Liver (tissue), 8 donors: ENCODE measurements at regions not wholly inside any gene's neighbourhood (a gene's known extent, or its start where the extent isn't known, plus 50 kb on each side); places are given as distances from the start of the nearest gene placed in this dataset.

Experiments used
- DNase-seq: peaks from one replicate; pipeline ENCODE4 v3.0.0-alpha.2; 2017; ENCODE audit warnings: low spot score
- H3K27ac ChIP-seq, 2 donors: one replicate each; pipeline ENCODE4 v1.7.0; 2013; ENCODE audit warnings: inconsistent platforms in 2 of 2, low read length in 2 of 2, control low read depth in 1 of 2, low read depth in 1 of 2, mild to moderate bottlenecking in 1 of 2
- H3K27me3 ChIP-seq, 4 donors: one replicate each; pipeline versions ENCODE4 v1.6.1 to v1.7.0; 2013; ENCODE audit warnings: low read length in 3 of 4, inconsistent platforms in 1 of 4, mild to moderate bottlenecking in 1 of 4, moderate library complexity in 1 of 4; ENCODE audit not compliant: control insufficient read depth in 4 of 4, insufficient read depth in 4 of 4
- H3K36me3 ChIP-seq, 4 donors: one replicate each; pipeline versions ENCODE4 v1.6.1 to v1.7.0; 2013; ENCODE audit warnings: low read length in 3 of 4, mild to moderate bottlenecking in 3 of 4, low read depth in 1 of 4, moderate library complexity in 1 of 4; ENCODE audit not compliant: control insufficient read depth in 4 of 4, insufficient read depth in 3 of 4
- H3K4me1 ChIP-seq, 4 donors: one replicate each; pipeline versions ENCODE4 v1.6.1 to v1.7.0; 2013; ENCODE audit warnings: low read length in 3 of 4, mild to moderate bottlenecking in 3 of 4, moderate library complexity in 1 of 4; ENCODE audit not compliant: control insufficient read depth in 4 of 4, insufficient read depth in 4 of 4
- H3K4me3 ChIP-seq, 3 donors: one replicate each; pipeline versions ENCODE4 v1.6.1 to v1.7.0; 2013; ENCODE audit warnings: low read length in 3 of 3, control low read depth in 1 of 3, low read depth in 1 of 3, mild to moderate bottlenecking in 1 of 3
- H3K9ac ChIP-seq, 2 donors: one replicate each; pipeline ENCODE4 v1.7.0; 2013; ENCODE audit warnings: low read length in 2 of 2, mild to moderate bottlenecking in 2 of 2, moderate library complexity in 2 of 2, control low read depth in 1 of 2, low read depth in 1 of 2
- H3K9me3 ChIP-seq, 4 donors: one replicate each; pipeline versions ENCODE4 v1.6.1 to v1.7.0; 2013; ENCODE audit warnings: low read length in 3 of 4; ENCODE audit not compliant: control insufficient read depth in 4 of 4
- EGR1 ChIP-seq, 2 donors: IDR thresholded peaks; 2 replicates each; pipeline ENCODE4 v1.6.1; 2016 to 2018; ENCODE audit warnings: antibody characterized with exemption in 2 of 2, low read depth in 2 of 2
- FOXA1 ChIP-seq: IDR thresholded peaks from 2 replicates; pipeline ENCODE4 v1.6.1; 2016; ENCODE audit warnings: antibody characterized with exemption
- FOXA2 ChIP-seq: IDR thresholded peaks from 2 replicates; pipeline ENCODE4 v1.6.1; 2016; ENCODE audit warnings: antibody characterized with exemption
- GABPA ChIP-seq, 2 donors: IDR thresholded peaks in 1 of 2; conservative IDR thresholded peaks in 1 of 2; 2 replicates each; pipeline ENCODE4 v1.6.1; 2016; ENCODE audit warnings: antibody characterized with exemption in 2 of 2, mild to moderate bottlenecking in 1 of 2, moderate library complexity in 1 of 2
- HNF4A ChIP-seq, 2 donors: conservative IDR thresholded peaks; 2 replicates each; pipeline ENCODE4 v1.6.1; 2016; ENCODE audit warnings: antibody characterized with exemption in 2 of 2, mild to moderate bottlenecking in 2 of 2
- NR2F2 ChIP-seq: IDR thresholded peaks from 2 replicates; pipeline ENCODE4 v1.6.1; 2016; ENCODE audit warnings: antibody characterized with exemption
- RAD21 ChIP-seq, 2 donors: IDR thresholded peaks; 2 replicates each; pipeline ENCODE4 v1.6.1; 2016; ENCODE audit warnings: antibody characterized with exemption in 2 of 2, mild to moderate bottlenecking in 2 of 2
- RXRA ChIP-seq, 2 donors: IDR thresholded peaks; 2 replicates each; pipeline ENCODE4 v1.6.1; 2017 to 2018; ENCODE audit warnings: antibody characterized with exemption in 2 of 2, mild to moderate bottlenecking in 1 of 2
- SP1 ChIP-seq: IDR thresholded peaks from 2 replicates; pipeline ENCODE4 v1.6.1; 2018; ENCODE audit warnings: antibody characterized with exemption, mild to moderate bottlenecking
- TAF1 ChIP-seq: conservative IDR thresholded peaks from 2 replicates; pipeline ENCODE4 v1.6.1; 2016; ENCODE audit warnings: antibody characterized with exemption, mild to moderate bottlenecking
- YY1 ChIP-seq: IDR thresholded peaks from 2 replicates; pipeline ENCODE4 v1.6.1; 2016; ENCODE audit warnings: antibody characterized with exemption, mild to moderate bottlenecking
- WGBS: extraction: QIAGEN DNeasy Blood & Tissue Kit; methylation state at CpG from one replicate; pipeline ENCODE4 v1.1.7; 2013; 5-methylcytosine and 5-hydroxymethylcytosine counted together
- TF ChIP-seq, protein P1 (sequence below): IDR thresholded peaks from 2 replicates; pipeline ENCODE4 v1.6.1; 2016; ENCODE audit warnings: antibody characterized with exemption
- TF ChIP-seq, protein P2 (sequence below): IDR thresholded peaks from 2 replicates; pipeline ENCODE4 v1.6.1; 2016; ENCODE audit warnings: antibody characterized with exemption
- TF ChIP-seq, protein P3 (sequence below): fragments of 150-350 bp; IDR thresholded peaks from 2 replicates; pipeline ENCODE4 v1.5.1; 2017; ENCODE audit warnings: improper control_type of control experiment, low read depth, low read length; ENCODE audit not compliant: missing input control
- TF ChIP-seq, protein P4 (sequence below): IDR thresholded peaks from 2 replicates; pipeline ENCODE4 v1.6.1; 2016; ENCODE audit warnings: antibody characterized with exemption
- TF ChIP-seq, protein P5 (sequence below): IDR thresholded peaks from 2 replicates; pipeline ENCODE4 v1.6.1; 2016; ENCODE audit warnings: antibody characterized with exemption, mild to moderate bottlenecking
- donor health status: healthy.
- donor health status: healthy.
- donor health status: healthy.
- donor health status: healthy.
- donor health status: healthy.

DNA sequence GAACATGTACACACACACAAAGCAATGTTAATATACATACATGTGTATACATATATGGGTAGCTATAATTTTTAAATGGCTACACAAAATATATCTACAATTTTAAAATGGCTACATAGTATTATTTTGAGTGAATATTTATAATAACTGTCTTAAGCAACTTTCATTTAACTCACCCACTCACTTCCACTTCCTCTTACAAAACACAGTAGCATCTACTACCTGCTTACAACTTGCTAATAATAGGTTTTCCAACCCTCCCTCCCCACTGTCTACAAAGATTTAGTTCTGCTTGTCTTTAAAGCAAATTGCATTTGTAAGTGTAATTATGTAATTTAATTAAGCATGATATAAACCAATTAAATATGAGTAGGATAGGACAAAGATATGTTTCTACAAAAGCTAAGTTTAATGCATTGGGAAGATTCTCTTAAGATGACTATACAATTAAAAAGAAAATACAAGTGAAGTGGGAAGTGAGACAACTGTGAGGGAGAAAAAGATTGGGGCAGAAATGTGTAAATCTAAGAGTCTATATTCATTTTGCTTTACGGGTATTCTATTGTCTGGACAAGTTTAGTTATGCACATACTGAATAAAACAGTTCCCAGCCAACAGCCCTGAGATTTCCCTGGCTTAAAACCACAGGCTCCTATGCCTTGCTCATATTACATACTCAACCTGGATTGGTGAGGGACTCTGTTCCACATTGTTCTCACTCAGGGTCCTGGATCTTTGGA is 583.1 kb downstream of the EFNB2 start:
- H3K4me1 ChIP-seq: no peaks in the 10 kb centered on the region
- H3K9me3 ChIP-seq: no peaks in the 10 kb centered on the region
- H3K4me3 ChIP-seq: no peak overlapping the region
- 80% methylated on average over 1 of the region's 1 CpG for WGBS
- TF ChIP-seq RAD21 (IDR thresholded peaks at IDR 0.05) (no peak), NR2F2 (no peak), FOXA2 (no peak), RXRA (IDR thresholded peaks at IDR 0.05) (no peak), TAF1 (no peak), FOXA1 (no peak), SP1 (no peak), YY1 (no peak), GABPA (IDR thresholded peaks at IDR 0.05 in 1 of 2, conservative IDR thresholded peaks at IDR 0.05 in 1 of 2) (no peak)
- TF ChIP-seq, protein P1, sequence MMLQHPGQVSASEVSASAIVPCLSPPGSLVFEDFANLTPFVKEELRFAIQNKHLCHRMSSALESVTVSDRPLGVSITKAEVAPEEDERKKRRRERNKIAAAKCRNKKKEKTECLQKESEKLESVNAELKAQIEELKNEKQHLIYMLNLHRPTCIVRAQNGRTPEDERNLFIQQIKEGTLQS: no peak
- TF ChIP-seq, protein P2, sequence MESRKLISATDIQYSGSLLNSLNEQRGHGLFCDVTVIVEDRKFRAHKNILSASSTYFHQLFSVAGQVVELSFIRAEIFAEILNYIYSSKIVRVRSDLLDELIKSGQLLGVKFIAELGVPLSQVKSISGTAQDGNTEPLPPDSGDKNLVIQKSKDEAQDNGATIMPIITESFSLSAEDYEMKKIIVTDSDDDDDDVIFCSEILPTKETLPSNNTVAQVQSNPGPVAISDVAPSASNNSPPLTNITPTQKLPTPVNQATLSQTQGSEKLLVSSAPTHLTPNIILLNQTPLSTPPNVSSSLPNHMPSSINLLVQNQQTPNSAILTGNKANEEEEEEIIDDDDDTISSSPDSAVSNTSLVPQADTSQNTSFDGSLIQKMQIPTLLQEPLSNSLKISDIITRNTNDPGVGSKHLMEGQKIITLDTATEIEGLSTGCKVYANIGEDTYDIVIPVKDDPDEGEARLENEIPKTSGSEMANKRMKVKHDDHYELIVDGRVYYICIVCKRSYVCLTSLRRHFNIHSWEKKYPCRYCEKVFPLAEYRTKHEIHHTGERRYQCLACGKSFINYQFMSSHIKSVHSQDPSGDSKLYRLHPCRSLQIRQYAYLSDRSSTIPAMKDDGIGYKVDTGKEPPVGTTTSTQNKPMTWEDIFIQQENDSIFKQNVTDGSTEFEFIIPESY: no peak
- TF ChIP-seq, protein P3, sequence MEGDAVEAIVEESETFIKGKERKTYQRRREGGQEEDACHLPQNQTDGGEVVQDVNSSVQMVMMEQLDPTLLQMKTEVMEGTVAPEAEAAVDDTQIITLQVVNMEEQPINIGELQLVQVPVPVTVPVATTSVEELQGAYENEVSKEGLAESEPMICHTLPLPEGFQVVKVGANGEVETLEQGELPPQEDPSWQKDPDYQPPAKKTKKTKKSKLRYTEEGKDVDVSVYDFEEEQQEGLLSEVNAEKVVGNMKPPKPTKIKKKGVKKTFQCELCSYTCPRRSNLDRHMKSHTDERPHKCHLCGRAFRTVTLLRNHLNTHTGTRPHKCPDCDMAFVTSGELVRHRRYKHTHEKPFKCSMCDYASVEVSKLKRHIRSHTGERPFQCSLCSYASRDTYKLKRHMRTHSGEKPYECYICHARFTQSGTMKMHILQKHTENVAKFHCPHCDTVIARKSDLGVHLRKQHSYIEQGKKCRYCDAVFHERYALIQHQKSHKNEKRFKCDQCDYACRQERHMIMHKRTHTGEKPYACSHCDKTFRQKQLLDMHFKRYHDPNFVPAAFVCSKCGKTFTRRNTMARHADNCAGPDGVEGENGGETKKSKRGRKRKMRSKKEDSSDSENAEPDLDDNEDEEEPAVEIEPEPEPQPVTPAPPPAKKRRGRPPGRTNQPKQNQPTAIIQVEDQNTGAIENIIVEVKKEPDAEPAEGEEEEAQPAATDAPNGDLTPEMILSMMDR: no peak
- no peak overlapping the region for H3K9ac ChIP-seq
- H3K36me3 ChIP-seq: no peaks in the 10 kb centered on the region
- no peak overlapping the region for H3K27ac ChIP-seq
- no peaks in the 10 kb centered on the region for H3K27me3 ChIP-seq
- no peak for DNase-seq

DNA sequence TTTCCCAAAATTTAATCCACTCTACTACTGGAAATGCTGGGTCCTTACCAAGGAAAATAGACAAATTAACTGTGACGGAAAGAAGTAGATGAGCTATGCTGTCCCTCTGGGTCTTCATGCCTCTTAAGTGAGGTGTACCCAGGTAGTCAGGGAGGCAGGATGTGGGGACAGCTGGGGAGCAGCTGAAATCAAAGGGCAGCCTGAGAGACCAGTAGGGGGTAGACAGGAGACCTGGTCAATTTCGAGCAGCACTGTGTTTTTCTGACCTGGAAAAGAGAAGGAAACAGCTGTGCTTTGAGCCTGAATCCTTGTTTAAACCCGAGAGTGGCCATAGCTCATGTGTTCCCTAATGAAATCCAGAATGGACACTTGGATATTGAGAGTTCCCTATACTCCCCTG is 587.3 kb downstream of the EFNB2 start:
- H3K4me3 ChIP-seq: no peak overlapping the region
- no peaks in the 10 kb centered on the region for H3K4me1 ChIP-seq
- H3K36me3 ChIP-seq: no peaks in the 10 kb centered on the region
- TF ChIP-seq GABPA (IDR thresholded peaks at IDR 0.05 in 1 of 2, conservative IDR thresholded peaks at IDR 0.05 in 1 of 2): no peak
- TF ChIP-seq HNF4A (conservative IDR thresholded peaks at IDR 0.05): no peak
- no peak for TF ChIP-seq YY1
- no peak for TF ChIP-seq RXRA (IDR thresholded peaks at IDR 0.05)
- no peak for TF ChIP-seq FOXA1
- TF ChIP-seq, protein P4, sequence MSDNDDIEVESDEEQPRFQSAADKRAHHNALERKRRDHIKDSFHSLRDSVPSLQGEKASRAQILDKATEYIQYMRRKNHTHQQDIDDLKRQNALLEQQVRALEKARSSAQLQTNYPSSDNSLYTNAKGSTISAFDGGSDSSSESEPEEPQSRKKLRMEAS: no peak
- TF ChIP-seq, protein P5, sequence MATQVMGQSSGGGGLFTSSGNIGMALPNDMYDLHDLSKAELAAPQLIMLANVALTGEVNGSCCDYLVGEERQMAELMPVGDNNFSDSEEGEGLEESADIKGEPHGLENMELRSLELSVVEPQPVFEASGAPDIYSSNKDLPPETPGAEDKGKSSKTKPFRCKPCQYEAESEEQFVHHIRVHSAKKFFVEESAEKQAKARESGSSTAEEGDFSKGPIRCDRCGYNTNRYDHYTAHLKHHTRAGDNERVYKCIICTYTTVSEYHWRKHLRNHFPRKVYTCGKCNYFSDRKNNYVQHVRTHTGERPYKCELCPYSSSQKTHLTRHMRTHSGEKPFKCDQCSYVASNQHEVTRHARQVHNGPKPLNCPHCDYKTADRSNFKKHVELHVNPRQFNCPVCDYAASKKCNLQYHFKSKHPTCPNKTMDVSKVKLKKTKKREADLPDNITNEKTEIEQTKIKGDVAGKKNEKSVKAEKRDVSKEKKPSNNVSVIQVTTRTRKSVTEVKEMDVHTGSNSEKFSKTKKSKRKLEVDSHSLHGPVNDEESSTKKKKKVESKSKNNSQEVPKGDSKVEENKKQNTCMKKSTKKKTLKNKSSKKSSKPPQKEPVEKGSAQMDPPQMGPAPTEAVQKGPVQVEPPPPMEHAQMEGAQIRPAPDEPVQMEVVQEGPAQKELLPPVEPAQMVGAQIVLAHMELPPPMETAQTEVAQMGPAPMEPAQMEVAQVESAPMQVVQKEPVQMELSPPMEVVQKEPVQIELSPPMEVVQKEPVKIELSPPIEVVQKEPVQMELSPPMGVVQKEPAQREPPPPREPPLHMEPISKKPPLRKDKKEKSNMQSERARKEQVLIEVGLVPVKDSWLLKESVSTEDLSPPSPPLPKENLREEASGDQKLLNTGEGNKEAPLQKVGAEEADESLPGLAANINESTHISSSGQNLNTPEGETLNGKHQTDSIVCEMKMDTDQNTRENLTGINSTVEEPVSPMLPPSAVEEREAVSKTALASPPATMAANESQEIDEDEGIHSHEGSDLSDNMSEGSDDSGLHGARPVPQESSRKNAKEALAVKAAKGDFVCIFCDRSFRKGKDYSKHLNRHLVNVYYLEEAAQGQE: no peak
- no peak for TF ChIP-seq TAF1
- TF ChIP-seq RAD21 (IDR thresholded peaks at IDR 0.05): no peak
- no peak for TF ChIP-seq EGR1 (IDR thresholded peaks at IDR 0.05; ENCODE audit: low read depth in 2 of 2)
- TF ChIP-seq, protein P1: no peak
- H3K27ac ChIP-seq: no peak overlapping the region
- no peaks in the 10 kb centered on the region for H3K9me3 ChIP-seq
- no peak overlapping the region for H3K9ac ChIP-seq
- WGBS: 65% methylated on average over 3 of the region's 3 CpGs
- no peak for DNase-seq
- H3K27me3 ChIP-seq: no peaks in the 10 kb centered on the region
